Hindlimb muscle (tissue), 1 donor: ENCODE measurements at regions not wholly inside any gene's neighbourhood (a gene's known extent, or its start where the extent isn't known, plus 50 kb on each side); places are given as distances from the start of the nearest gene placed in this dataset.
"Not testable (repeated sequence)": the region's sequence is repeated elsewhere in the genome, so short reads cannot be mapped to it uniquely, and the experiment has no call there.

ENCODE experiments used
- DNase-seq: peaks from one replicate; pipeline ENCODE4 v3.0.0-alpha.2; 2013

DNA sequence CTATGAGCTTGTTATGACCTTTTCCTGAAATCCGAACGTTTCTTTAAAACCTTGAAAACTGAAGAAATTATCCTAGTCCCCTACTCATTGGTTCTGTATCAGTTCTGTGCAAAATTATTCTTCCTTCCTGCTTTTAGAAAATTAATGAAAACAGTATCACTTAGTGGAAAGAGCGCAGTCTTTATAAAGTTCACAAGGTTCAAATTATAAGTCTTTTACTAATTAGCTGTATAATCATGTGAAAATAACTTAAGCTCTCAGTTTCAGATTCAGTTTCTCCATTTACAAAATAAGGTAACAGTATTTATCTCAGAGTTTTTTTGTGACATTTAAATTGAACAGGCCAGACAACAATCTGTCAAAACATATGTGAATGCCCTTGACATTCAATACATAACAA is 306.1 kb downstream of the ADAMTS20 start:
- DNase-seq: no peak

DNA sequence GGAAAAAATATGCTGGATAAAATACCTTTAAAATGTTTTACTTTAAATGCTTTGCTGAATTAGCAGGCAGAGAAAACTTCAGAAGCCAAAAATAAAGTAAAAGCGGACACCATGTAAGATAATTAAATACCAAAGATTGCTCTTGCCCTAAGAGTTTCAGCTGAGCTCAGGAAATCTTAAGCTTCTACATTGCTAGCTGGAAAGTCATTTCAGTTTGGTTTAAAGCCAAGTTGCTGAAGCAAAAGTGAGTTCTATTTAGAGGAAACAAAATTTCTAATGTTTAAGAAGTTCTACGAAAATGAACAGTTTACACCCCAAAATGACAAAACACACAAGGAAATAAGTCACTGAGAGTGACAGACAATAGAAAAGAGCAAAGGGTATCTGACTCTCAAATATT is 310.0 kb downstream of the ADAMTS20 start:
- no peak for DNase-seq

DNA sequence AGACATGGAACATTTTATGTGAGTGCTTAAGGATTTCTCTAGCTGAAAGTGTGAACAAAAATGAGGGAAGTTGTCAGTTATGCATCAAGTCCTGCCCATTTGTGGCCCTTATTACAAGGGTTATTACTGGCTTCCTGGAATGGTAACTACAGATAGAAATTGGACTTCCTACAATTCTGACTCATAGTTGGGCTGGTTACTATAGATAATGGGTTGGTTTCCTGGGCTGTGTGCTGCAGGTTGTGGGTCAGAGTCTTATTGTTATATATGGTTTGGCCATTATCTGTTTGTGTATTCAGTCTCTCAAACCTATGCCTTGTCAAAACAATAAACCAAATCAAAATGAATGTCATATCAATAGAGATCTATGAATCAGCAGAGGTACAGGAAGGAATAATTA is 313.7 kb downstream of the ADAMTS20 start:
- no peak for DNase-seq

DNA sequence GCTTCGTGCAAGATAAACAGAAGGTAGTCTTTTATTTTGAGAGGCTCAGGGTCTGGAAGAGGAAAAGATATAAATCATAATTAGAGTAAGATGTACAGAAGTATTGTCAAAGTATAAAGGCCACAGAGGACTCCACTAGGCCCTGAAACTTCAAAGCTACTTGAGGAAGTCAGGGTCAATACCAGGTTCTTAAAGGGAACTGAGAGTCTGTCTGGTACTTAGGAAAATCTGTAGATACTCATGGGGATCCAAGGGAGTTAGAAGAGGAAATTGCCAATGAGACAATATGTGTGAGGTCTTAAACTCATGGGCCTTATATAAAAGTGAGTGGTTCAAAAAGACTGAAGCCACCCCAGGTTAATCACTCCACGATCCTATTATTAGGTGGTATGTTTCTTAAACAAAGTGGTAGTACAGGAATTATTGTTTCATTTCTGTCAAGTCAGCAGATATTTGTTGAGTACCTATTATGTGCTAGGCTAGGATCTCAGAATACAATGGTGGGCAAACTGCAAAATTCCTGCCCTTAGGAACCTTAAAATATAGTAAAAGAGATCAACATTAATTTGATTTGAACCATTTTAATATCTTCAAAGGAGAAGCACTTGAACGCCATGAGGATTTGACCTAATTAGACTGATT is 314.6 kb downstream of the ADAMTS20 start:
- no peak for DNase-seq

DNA sequence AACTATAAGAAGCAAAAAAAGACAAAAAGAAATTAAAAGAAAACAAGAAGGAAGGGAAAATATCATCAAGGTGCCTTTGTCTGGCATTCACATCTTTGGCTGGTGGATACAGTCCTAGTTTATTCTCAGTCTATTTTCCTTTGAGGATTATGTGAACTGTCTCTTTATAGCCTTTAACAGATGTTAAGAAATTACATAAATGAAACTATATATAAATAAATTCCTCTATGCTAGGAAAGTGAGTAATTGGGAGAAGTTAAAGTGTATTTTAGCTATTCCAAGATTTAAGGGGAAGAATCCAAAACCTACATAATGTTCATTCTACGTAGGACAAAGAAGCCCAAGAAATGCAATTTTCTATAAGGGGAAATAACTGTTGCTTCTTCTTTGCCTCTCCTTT is 316.3 kb downstream of the ADAMTS20 start:
- no peak for DNase-seq

DNA sequence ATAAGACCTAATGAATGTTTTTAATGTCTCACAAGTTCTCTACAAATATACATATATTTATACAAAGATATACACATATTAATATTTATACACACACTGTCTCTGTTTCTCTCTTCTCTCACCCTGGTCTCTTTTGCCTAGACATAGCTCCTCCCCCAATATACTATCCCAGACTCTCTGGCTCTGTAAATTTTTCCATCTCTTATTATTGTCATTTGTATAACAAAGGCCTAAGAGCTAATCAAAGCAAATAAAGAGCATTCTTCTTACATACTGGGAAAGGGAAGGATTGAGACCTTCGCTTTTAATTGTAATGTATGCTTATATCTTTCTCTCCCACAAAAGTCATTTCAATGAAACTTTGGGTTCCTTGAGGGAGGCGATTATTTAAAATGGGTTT is 318.1 kb downstream of the ADAMTS20 start:
- no peak for DNase-seq

DNA sequence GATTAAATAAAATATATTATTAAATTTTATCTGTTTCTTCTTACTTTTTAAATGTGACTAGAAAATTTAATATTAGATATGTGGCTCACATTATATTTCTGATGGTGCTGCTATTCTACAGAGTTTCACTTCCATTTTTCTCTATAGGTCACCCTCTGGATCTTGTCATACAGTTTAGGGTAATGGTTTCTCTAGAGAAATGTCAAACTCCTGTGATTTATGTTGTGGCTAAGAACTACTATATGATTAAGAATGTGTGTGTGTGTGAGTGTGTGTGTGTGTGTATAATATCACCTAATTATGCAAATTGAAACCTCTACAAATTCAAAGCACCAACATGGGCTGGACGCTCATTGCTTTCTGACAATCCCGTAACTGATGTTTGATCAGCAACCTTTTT is 325.9 kb downstream of the ADAMTS20 start:
- DNase-seq: no peak

DNA sequence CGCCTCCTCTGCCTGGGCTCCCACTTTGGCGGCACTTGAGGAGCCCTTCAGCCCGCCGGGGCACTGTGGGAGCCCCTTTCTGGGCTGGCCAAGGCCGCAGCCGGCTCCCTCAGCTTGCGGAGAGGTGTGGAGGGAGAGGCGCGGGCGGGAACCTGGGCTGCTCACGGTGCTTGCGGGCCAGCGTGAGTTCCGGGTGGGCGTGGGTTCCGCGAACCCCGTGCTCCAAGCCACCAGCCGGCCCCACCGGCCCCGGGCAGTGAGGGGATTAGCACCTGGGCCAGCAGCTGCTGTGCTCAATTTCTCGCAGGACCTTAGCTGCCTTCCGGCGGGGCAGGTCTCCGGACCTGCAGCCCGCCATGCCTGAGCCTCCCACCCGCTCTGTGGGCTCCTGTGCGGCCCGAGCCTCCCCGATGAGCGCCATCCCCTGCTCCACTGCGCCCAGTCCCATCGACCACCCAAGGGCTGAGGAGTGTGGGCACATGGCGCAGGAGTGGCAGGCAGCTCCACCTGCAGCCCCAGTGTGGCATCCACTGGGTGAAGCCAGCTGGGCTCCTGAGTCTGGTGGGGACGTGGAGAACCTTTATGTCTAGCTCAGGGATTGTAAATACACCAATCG is 327.7 kb downstream of the ADAMTS20 start:
- DNase-seq: not testable (repeated sequence)

DNA sequence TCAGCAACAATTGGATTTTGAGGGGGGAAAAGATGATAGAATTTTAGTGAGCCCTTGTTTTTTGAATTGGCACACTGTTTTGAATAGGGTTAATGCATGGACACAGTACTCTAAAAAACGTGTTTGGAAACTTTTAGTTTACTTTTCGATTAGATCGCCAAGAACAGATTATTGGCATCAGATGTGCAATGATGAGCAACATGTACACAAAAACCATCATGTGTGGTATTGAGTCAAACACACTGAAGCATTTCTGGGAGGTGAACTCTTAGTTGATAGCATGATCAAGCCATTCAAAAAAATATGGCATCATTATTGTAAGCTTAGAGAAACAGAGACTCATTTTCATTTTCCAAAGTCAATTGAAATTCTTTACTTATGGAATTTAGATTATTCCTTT is 329.2 kb downstream of the ADAMTS20 start:
- no peak for DNase-seq

DNA sequence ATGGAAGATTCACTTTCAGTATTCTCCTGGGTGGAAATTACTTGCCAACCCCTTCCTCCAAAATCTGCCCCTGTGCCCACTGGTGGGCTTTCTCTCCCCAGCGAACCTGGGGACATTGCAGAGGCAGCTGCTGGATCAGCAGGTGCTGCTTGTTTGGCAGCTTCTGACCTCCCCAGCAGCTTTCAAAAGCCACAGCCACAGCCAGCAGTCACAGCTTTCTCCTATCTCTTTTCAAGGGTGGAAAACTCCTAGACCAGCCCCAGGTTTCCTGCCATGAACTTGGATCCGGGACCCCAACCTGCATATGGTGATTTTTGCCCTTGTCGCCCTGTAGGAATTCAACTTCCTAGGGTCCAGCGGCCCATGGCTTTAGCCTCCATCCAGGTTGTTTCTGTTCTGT is 330.8 kb downstream of the ADAMTS20 start:
- no peak for DNase-seq

DNA sequence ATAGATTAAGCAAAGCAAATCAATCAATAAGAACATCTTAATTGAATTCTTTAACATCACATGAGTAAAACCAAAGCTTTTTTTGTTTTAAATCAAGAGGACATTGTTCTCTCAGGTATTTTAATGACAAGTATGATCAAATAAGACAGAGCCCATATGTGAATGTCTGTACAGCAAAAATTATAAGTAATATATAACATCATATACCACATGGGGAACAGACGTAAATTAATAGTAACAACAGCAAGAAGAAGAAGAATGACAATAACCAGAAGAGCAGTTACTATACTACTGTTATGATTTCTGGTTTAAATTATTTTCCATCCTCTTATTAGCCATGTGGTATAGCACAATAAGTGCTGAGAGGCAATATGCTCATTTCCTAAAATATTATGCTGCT is 335.5 kb downstream of the ADAMTS20 start:
- DNase-seq: no peak

DNA sequence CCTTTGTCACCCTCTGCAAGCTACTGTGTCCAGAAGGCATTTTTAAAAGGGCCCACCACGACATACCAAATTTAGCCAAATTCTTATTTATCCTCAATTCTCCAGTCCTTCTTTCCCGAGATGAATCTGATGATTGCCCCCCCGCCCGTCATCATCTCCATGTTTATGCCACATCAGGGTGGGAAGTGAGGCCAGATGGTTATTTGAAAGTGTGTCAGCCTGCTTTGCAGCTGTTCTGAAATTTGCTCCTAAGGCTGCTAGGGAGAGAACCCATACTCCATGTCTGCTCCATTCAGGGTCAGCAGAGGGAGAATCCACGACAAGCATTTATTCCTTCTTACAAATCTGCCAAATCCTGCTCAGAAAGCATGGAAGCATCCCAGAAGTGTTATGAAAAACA is 337.8 kb downstream of the ADAMTS20 start:
- DNase-seq: no peak

DNA sequence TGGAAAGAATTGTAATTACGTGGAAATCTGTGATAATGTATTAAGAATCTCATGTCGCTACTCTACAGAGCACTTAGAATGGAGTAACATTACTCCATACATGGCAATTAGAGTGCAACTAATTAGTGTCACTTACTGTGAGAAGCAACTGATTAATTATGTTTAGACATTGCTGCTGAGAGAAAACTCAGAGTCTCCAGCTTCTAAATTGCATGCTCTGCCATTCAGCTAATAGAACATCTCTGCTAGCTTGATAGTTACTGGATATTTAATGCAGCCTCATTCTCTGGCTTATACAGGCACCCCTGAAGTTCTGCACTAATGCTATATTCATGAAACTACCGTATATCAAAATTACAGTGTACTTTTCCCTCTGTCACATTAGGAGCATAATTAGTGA is 338.4 kb downstream of the ADAMTS20 start:
- DNase-seq: no peak

DNA sequence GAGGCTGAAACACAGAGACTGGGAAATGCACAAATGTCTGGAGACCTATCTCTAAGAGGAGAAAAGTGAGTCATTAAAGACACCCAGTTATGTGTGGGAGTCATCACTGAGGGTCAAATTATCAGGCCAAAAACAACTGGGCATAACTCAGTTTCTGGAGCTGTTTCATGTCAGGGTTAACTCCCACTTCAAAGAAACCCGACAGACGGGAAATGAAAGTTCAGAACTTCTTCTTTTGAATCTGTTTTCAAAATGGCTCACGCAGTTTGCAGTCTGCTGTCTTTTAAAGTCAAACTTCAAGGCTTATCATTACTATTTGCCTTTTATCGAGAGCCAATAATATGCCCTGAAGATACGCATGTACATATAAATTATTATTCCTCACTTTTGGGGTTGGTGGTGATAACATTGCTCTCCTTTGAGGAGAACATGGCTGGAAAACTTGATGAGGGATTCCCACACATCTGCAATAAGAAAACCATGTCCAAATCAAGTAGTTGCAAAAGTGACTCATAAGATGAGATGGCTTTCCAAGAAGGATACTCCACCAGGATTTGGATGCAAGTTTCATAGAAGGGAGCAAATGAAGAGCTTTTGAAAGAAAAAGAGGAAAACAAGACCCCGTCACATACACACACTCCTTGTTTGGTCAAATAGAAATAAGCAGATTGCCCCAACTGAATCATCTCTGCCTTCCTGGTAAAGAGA is 341.4 kb downstream of the ADAMTS20 start:
- DNase-seq: no peak

DNA sequence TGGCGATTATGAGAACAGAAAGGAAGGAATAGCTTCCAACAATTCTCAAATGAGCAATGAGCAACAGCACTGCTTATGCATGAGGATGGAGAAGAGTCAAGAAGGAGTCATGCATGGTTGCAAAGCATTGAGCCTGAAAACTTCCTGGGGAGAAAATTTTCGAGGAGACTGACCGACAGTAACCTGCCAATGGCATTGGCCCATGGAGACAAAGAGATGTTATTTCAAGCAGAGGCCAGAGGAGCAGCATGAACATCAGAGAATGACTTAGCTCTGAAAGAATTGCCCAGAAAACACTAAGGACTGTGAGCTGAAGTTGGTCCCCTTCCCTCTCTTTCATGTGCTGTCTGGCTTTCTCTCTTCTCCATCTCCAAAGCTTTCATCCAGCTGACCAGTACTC is 343.4 kb downstream of the ADAMTS20 start:
- DNase-seq: peak; percentile 36

DNA sequence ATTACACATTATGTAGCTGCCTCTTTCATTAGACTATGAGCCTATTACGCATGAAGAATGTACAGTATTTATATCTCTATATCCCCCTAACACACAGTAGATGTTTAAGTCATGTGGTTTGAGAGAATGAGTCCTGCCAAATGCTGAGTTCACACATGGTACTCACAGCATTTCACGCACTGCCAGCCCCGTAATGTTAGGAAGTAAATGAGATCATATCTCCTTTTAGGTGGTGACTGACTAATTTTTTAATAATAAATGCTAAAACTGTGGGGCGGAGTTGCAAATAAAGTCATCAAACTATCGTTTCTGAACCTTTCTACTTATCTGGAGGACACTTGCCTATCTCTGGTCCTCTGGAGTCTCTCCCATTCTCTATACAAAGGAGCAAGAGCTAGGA is 343.8 kb downstream of the ADAMTS20 start:
- DNase-seq: no peak

DNA sequence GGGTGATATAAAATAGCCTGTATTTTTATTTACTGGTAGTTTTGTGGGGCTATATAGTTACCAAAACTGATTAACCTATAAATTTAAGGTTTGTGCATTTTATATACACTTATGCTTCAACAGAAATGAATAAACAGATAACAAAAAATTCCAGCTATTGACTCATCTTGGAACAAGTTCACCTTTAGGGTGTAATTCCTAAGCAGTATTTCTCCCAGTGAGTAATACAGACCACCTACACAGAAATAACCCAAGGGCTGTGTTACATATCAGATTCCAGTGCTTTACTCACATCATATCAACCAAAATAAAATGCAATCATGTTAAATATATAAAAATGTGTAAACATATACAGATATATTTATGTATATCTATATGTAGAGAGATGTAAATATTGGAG is 345.6 kb downstream of the ADAMTS20 start:
- no peak for DNase-seq

DNA sequence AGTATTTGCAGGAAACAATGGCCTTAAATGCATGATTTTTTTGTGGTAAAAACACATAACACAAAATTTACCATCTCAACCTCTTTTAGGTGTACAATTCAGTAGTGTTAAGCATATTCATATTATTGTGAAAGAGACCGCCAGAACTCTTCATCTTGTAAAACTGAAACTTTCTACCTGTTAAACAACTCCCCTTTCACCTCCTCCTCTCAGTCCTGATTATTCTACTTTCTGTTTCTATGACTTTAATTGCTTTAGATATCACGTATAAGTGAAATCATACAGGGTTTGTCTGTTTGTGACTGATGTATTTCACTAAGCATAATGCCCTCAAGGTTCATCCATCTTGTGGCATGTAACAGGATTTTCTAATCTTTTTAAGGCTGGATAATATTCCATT is 353.4 kb downstream of the ADAMTS20 start:
- no peak for DNase-seq

DNA sequence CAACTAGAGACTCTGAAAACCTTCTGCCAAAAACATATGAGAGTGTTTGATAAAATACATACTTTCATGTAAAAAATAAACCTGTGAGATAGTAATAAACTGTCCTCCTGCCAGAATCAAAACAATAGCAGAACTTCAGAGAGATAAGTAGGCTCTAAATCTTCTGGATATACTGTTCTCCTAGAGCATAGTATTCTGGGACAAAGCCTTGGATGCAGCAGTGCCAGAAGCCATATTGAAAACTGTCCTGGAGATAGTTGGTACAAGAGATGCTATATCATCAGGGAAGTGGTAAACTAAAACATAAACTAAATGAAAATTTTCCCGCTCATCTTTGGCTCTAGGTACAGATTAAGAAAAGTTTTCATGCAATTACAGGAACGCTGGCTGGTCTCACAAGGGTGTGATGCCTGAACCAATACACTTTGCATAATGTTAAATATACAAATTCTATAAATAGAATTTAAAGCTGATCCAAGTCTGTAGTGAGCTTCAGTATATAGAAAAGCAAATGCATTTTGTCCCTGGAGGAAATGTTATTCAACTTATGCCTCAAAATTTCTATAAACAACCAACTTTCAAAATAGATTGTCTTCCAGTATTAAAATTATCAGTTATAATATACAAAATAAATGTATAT is 355.6 kb downstream of the ADAMTS20 start:
- no peak for DNase-seq

DNA sequence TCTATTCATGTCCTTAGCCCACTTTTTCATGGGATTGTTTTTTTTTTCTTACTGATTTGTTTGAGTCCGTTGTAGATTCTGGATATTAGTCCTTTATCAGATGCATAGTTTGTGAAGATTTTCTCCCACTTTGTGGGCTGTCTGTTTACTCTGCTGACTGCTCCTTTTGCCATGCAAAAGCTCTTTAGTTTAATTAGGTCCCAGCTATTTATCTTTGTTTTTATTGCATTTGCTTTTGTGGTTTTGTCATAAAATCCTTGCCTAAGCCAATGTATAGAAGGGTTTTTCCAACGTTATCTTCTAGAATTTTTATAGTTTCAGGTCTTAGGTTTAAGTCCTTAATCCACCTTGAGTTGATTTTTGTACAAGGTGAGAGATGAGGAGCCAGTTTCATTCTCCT is 358.9 kb downstream of the ADAMTS20 start:
- DNase-seq: not testable (repeated sequence)

DNA sequence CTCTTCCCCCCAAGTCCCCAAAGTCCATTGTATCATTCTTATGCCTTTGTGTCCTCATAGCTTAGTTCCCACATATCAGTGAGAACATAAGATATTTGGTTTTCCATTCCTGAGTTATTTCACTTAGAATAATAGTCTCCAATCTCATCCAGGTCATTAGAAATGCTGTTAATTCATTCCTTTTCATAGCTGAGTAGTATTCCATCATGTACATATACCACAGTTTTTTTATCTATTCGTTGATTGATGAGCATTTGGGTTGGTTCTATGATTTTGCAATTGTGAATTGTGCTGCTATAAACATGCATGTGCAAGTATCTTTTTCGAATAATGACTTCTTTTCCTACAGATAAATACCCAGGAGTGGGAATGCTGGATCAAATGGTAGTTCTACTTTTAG is 359.6 kb downstream of the ADAMTS20 start:
- DNase-seq: not testable (repeated sequence)

DNA sequence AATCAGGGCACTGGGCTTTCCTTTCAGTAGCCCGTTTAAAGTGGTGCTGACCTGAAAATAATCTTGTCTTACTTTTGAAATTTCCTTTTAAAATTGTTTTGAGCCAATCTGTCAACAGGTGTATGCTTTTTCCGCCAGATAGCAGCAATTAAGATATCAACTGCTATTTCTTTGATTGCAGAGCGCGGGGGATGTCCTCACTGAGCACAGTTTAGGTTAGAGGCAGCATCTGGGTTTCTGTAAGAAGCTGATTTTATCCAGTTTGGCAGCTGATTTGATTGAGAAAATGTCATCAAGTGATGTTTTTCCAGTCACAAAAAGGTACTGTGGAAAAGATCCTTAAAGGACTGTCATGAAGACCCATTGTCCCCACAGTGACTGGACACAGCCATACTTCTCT is 371.8 kb downstream of the ADAMTS20 start:
- DNase-seq: no peak

DNA sequence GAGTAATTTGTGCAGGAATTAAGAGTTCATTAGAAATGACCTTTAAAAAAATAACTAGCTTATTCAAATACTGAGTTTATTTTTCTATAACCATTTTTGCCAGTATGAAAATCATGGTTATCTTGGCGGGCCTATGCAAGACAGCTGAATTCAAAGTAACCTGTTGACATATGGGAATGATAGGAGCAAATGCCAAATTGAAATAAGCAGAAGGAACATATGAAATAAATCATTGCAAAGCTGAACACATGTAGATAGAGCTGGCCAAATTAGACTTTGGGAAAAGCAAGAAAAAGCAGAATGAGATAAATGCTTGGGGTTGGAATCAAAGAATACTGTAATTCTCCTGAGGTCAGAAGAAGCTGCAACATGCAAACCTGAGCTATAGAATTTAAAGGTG is 372.5 kb downstream of the ADAMTS20 start:
- DNase-seq: no peak

DNA sequence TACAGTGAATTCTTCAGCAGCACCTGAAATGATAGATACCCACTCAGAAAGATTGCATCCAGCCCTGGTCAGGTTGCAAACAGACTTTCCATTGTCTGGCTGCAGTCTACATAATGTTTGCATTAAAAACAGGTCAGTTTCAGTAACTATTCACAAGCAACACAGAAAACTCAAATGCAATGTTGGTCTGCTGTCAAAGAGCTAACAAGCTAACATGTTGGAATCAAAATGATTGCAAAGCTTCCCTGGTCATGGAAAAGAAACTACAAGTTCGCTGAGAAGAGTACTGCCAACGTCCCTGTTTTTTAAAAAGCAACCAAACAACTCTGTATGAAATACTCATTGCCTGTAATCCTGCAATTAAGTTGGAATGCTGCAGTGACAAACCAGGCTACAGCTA is 374.7 kb downstream of the ADAMTS20 start:
- no peak for DNase-seq
